Eye (tissue), 1 donor: ENCODE measurements at regions not wholly inside any gene's neighbourhood (a gene's known extent, or its start where the extent isn't known, plus 50 kb on each side); places are given as distances from the start of the nearest gene placed in this dataset.

Source experiments
- DNase-seq: peaks from one replicate; pipeline ENCODE4 v3.0.0-alpha.2; 2015

DNA sequence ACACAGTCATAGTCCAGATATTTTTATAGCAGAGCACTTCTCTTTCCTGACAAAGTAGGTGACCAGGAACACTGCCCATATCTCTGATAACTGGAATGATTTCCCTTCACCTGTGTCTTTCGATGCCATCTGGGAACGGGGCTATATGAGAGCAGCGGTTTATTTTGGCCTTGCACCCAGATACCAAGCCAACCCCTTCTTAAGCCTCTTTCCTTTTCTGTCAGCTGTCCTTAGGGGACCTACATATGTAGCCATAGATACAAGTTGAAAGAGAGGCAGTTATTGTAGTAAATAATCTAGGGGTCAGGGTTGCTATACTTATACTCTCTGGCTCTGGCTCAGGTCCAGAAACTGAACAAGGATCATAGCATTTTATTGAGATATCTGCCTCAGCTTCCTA, 128.8 kb downstream of the NHLRC3 start:
- DNase-seq: no peak

- no peak for DNase-seq
Measured at GRCh38 chr13:39170711-39171110, 132.5 kb downstream of the NHLRC3 start.

DNA sequence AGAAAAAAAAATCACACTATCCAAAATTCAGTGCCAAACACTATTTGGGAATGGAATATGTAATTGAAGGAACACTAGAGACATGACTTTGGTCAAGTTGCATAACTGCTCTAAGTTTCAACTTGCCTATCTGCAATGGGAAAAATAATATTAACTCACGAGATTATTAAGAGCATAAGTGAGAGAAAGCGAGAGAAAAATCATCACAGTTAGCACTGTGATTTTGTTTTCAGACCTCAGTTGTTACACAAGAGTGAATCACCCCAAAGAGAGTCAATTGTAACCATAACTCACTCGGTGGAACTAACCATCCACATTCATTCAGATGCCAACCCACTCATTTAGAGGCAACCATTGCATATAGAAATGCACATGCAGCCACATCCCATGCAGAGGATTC, 147.1 kb downstream of the NHLRC3 start:
- DNase-seq: no peak

DNA sequence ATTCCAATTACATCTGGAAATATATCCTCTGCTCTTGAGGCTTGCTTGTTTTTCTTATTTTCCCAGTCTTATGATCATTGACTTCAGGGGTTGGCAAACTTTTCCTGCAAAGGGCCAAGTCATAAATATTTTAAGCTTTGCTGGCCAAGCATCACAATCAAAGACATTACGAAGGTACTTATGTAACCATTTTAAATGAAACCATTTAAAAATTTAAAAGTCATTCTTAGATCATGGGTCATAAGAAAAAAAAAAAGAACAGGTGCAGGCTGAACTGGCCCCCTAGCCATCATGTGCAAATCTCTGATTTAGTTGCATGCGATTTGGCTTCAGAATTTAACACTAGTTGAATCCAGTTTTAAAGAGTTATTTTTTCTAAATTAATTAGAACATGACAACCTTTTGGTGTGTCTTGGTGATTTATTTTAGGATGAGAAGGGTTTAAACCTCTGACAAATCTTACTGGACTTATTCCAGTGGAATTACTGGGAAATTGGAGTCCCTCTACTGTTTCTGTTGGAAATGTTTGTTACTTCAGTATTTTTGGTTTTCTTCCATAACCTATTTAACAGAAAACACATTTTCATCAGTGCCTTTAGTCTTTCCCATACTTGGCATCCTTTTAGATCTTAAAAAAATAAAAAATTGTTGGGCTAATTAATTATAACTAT, 148.1 kb downstream of the NHLRC3 start:
- peak; percentile 39 for DNase-seq

GRCh38 chr13:39189778-39190177, 151.5 kb downstream of the NHLRC3 start:
- DNase-seq: no peak

DNA sequence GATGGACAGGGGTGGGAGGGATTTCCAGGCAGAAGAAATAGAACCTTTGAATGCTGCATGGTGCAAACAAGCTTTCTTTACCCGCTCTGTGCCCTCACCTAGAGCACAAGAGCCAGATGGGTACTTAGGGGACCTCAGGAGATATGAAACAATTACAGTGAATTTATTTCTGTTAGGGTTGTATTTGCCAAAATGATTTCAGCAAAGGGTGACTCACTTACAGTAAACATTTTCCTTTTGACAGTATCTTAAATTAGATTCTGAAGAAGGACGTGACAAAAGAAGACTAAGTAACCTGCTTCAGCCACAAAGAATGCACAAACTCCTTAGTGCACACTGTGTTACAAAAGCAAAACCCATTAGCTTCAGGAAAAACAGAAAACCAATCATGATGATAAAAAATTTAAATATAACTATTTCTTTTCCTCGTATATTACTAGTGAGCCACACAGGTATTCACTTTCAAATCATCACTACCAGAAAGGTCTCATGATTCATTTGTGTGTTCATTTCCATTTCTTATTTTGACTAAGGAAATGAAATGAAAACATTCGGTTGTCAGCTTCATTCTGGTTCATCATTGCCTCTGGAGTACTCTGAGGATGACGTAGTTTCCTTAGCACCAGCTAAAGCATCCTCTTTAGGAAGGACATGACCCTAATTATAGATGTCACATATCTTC, 158.8 kb downstream of the NHLRC3 start:
- no peak for DNase-seq

DNA sequence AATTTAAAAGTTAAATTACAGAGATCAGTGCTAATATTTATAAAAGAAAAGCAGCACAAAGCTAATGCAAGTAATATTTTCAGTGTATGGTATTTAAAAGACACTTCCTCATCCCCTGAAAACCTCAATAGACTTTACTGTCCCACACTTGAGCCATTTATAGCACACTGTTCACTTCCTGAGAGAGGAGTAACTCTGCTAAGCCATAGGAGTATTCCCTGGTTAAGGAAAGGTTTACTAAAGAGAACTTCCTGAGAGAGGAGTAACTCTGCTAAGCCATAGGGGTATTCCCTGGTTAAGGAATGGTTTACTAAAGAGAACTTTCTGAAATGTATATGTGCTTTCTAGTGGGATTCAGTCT, 159.4 kb downstream of the NHLRC3 start:
- no peak for DNase-seq

DNA sequence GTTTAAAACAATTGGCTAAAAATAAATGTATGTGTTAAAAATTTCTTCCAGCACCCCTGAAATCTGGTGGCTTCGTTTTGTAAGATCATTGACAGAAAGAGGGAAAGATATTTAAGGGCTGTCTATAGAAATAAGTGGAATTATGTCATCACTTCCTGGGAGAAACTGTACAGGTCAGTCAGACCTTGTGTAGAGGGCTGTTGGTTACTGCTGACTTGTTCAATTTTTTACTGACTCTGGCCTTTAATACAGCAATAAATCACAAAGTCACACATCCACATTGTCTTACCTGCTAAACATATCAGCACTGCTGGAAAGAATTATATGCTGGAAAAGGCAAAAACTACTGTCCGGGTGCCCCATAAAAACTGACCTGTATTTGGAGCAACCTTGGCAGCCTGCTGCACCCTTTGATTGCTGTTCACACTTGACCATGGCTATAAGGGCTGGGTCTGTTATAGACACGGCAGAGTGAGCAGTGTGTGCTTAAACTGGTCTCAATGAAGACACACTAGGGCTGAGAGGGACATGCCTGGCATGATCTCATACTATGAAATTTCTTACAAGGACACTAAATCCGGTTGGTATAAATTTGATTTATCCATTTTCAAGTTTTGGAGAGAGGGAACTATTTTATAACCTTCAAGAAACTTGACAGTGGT, 162.1 kb downstream of the NHLRC3 start:
- DNase-seq: no peak

GRCh38 chr13:39201180-39201579, 162.9 kb downstream of the NHLRC3 start:
- DNase-seq: no peak

GRCh38 chr13:39202746-39203145, 164.5 kb downstream of the NHLRC3 start:
- no peak for DNase-seq

- no peak for DNase-seq
Measured at GRCh38 chr13:39208636-39209035, 170.4 kb downstream of the NHLRC3 start.

- peak; percentile 48 for DNase-seq
Measured at GRCh38 chr13:39209731-39210531, 171.7 kb downstream of the NHLRC3 start.

DNA sequence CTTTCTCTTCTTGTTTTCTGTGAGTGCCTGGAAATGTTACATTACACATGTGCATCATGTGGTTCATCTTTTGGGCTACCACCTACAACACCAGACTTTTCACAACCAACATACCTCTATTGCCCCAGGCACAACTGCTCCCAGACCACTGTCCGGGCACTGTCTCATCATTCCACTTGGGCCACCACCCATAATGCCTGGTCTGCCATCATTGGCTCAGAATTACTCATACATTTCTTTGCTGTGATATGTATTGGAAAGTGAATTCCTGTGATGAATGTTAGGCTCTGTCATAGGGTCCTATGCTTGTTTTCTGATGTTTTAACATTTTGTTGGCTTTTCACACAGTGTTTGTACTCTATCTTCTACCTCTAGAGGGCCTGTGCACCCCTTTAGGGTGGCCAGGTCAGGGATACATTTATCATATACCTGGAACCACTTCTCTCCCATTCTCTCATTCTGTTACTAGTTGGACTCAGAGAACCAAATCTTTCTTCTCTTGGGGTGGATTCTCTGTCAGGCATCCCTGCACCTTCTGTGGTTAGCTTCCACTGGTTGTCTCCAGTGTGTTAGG, 172.8 kb downstream of the NHLRC3 start:
- DNase-seq: no peak

GRCh38 chr13:39215971-39216370, 177.7 kb downstream of the NHLRC3 start:
- DNase-seq: no peak

GRCh38 chr13:39217471-39217870, 179.2 kb downstream of the NHLRC3 start:
- DNase-seq: peak; percentile 24

- no peak for DNase-seq
Measured at GRCh38 chr13:39224671-39225240, 186.5 kb downstream of the NHLRC3 start.

DNA sequence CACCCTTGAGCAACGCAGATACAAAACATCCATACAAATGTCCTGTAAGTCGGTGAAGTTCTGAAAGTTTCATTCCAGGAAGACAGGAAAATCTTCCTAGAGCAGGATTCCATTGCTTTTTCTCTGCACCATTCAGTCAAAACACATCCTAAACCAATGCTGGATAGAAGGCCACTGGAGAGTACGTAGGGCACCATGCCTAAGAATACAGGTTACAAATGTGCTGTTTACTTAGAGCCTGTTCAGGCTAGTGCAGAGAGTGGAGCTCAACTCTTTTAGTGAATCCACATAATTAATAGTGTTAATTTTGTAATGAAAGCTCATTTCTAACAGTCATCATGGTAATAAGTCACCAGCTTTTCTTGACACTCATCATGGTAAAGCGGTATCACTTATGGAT, 187.6 kb downstream of the NHLRC3 start:
- DNase-seq: no peak

- no peak for DNase-seq
Measured at GRCh38 chr13:39226359-39226758, 188.1 kb downstream of the NHLRC3 start.

- no peak for DNase-seq
Measured at GRCh38 chr13:39232401-39232980, 194.2 kb downstream of the NHLRC3 start.

DNA sequence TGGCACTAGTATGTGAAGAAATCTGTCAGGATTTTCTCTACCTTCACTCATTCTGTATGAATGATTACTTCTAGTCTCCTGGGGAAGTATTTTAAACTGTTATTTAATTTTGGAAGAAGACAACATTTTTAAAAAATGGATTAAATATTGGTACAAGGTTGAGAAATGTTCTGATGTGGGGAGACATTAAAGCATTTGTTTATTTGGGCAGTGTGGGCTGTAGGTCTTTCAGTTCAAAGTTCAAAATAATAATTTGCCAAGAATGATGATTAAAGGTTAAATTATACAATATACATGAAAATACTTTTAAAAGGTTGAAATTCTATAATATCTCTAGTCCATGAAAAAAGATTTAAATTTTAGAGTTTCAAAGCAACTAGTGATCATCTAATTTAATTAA, 194.7 kb downstream of the NHLRC3 start:
- DNase-seq: no peak

DNA sequence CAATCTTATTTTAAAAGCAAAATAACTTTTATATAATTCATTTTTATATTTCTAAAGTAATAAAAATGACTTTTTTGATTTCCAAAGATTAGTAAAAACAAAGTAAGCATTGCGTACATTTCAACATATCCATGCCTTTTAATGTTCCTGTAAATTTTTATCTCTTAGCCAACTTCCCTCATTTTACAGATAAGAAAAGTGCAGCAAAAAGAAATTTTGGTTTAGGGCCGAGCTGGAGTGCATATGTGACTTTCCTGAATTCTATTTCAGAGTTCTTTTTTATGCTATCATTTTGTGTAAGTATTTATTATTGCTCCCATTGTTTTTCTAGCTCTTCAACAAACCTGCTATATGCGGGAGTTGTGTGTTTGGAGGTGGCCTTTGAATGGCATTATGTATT, 195.3 kb downstream of the NHLRC3 start:
- DNase-seq: no peak

- DNase-seq: no peak
Measured at GRCh38 chr13:39244561-39245230, 206.4 kb downstream of the NHLRC3 start.
